ENCODE measurements at regions not wholly inside any gene's neighbourhood (a gene's known extent, or its start where the extent isn't known, plus 50 kb on each side); places are given as distances from the start of the nearest gene placed in this dataset.

GRCh38 chr6:14646371-14646770, 528.8 kb downstream of the CD83 start:
- no peak overlapping the region for H3K4me3 ChIP-seq (ENCODE audit: low read depth, low read length)
- TF ChIP-seq, protein P1, sequence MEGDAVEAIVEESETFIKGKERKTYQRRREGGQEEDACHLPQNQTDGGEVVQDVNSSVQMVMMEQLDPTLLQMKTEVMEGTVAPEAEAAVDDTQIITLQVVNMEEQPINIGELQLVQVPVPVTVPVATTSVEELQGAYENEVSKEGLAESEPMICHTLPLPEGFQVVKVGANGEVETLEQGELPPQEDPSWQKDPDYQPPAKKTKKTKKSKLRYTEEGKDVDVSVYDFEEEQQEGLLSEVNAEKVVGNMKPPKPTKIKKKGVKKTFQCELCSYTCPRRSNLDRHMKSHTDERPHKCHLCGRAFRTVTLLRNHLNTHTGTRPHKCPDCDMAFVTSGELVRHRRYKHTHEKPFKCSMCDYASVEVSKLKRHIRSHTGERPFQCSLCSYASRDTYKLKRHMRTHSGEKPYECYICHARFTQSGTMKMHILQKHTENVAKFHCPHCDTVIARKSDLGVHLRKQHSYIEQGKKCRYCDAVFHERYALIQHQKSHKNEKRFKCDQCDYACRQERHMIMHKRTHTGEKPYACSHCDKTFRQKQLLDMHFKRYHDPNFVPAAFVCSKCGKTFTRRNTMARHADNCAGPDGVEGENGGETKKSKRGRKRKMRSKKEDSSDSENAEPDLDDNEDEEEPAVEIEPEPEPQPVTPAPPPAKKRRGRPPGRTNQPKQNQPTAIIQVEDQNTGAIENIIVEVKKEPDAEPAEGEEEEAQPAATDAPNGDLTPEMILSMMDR (conservative IDR thresholded peaks at IDR 0.05; ENCODE audit: low read depth, low read length) = no peak

GRCh38 chr6:14647357-14647756, 529.8 kb downstream of the CD83 start:
- no peak overlapping the region for H3K4me3 ChIP-seq (ENCODE audit: low read depth, low read length)
- TF ChIP-seq, protein P1 (conservative IDR thresholded peaks at IDR 0.05; ENCODE audit: low read depth, low read length) = no peak
- no peak for DNase-seq (ENCODE audit: low read depth)

More at GRCh38 chr6:14646371-14646770, 528.8 kb downstream of the CD83 start:
- DNase-seq (ENCODE audit: low read depth) = no peak

GRCh38 chr6:14652536-14652935, 535.0 kb downstream of the CD83 start:
- TF ChIP-seq, protein P1 (conservative IDR thresholded peaks at IDR 0.05; ENCODE audit: low read depth, low read length) = no peak
- H3K4me3 ChIP-seq (ENCODE audit: low read depth, low read length) = no peak overlapping the region
- no peak for DNase-seq (ENCODE audit: low read depth)

- TF ChIP-seq, protein P1 (conservative IDR thresholded peaks at IDR 0.05; ENCODE audit: low read depth, low read length) = no peak
- DNase-seq (ENCODE audit: low read depth) = no peak
- H3K4me3 ChIP-seq (ENCODE audit: low read depth, low read length) = no peak overlapping the region
Observed at GRCh38 chr6:14655201-14656061, 537.9 kb downstream of the CD83 start.

GRCh38 chr6:14656078-14656521, 538.5 kb downstream of the CD83 start:
- no peak overlapping the region for H3K4me3 ChIP-seq (ENCODE audit: low read depth, low read length)
- TF ChIP-seq, protein P1 (conservative IDR thresholded peaks at IDR 0.05; ENCODE audit: low read depth, low read length) = no peak
- DNase-seq (ENCODE audit: low read depth) = no peak

- no peak for DNase-seq (ENCODE audit: low read depth)
- TF ChIP-seq, protein P1 (conservative IDR thresholded peaks at IDR 0.05; ENCODE audit: low read depth, low read length) = no peak
- H3K4me3 ChIP-seq (ENCODE audit: low read depth, low read length) = no peak overlapping the region
Observed at GRCh38 chr6:14656649-14657048, 539.1 kb downstream of the CD83 start.

GRCh38 chr6:14658030-14658429, 540.5 kb downstream of the CD83 start:
- H3K4me3 ChIP-seq (ENCODE audit: low read depth, low read length) = no peak overlapping the region
- TF ChIP-seq, protein P1 (conservative IDR thresholded peaks at IDR 0.05; ENCODE audit: low read depth, low read length) = no peak
- no peak for DNase-seq (ENCODE audit: low read depth)

Data from epithelial cell of proximal tubule (primary cell).